ENCODE measurements at regions not wholly inside any gene's neighbourhood (a gene's known extent, or its start where the extent isn't known, plus 50 kb on each side); places are given as distances from the start of the nearest gene placed in this dataset.

GRCh38 chr6:133191323-133191722, 49.8 kb upstream of the EYA4 start:
- DNase-seq = peak; percentile 42

Measured in NCI-H446 treated with DMSO at 0.1 percent for 48 hours (cell line).